ENCODE measurements at regions not wholly inside any gene's neighbourhood (a gene's known extent, or its start where the extent isn't known, plus 50 kb on each side); places are given as distances from the start of the nearest gene placed in this dataset.

DNA sequence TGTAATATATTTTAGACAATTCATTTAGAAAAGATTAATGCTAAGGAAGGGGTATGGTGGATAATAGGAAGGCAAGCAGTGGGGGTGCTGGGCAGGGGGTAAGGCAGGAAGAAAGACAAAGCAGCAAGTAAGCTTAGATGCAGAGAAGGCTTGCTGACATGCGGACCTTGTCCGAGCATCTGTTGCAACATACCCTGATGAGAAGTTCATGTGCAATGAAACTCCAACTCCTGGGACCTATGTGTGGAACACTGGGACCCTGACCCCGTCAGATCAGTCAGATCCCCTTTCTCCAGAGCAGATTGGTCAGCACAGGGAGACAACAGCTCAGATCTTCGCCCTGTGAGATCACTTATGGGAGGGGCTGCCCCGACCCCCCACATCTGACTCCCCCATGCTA, 71.3 kb upstream of the ZNF599 start:
- Histone ChIP-seq H3K27ac (ENCODE audit: insufficient read depth, low read length, poor library complexity, severe bottlenecking) (no peak overlapping the region), H3K9me3 (ENCODE audit: control insufficient read depth, low read length) (no peaks in the 10 kb centered on the region), H3K4me3 (ENCODE audit: insufficient read depth, low read depth, low read length, poor library complexity, severe bottlenecking) (no peak overlapping the region), H3K4me1 (ENCODE audit: control insufficient read depth, insufficient read depth, low read length, poor library complexity, severe bottlenecking) (no peaks in the 10 kb centered on the region), H3K36me3 (ENCODE audit: control insufficient read depth, insufficient read depth, low read length) (peaks cover 5% of the 10 kb centered on the region), H3K27me3 (replicated peaks; ENCODE audit: control insufficient read depth, insufficient read depth, low read length, poor library complexity, severe bottlenecking) (no peaks in the 10 kb centered on the region)
- DNase-seq: no peak

DNA sequence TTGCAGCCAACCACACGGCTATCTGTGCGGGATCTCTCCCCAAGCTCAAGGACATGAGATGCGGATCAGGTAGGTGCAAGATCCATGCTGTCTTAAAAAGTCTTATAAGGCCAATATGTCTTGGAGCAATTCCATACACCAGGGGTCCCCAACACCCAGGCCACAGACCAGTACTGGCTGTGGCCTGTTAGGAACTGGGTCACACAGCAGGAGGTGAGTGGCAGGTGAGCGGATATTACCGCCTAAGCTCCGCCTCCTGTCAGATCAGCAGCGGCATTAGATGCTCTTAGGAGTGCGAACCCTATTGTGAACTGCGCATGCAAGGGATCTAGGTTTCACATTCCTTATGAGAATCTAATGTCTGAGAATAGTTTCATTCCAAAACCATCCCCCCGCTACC, 68.8 kb upstream of the ZNF599 start:
- Histone ChIP-seq H3K36me3 (ENCODE audit: control insufficient read depth, insufficient read depth, low read length) (no peaks in the 10 kb centered on the region), H3K4me1 (ENCODE audit: control insufficient read depth, insufficient read depth, low read length, poor library complexity, severe bottlenecking) (no peaks in the 10 kb centered on the region), H3K27me3 (replicated peaks; ENCODE audit: control insufficient read depth, insufficient read depth, low read length, poor library complexity, severe bottlenecking) (no peaks in the 10 kb centered on the region), H3K4me3 (ENCODE audit: insufficient read depth, low read depth, low read length, poor library complexity, severe bottlenecking) (no peak overlapping the region), H3K9me3 (ENCODE audit: control insufficient read depth, low read length) (no peaks in the 10 kb centered on the region), H3K27ac (ENCODE audit: insufficient read depth, low read length, poor library complexity, severe bottlenecking) (no peak overlapping the region)
- DNase-seq: no peak

DNA sequence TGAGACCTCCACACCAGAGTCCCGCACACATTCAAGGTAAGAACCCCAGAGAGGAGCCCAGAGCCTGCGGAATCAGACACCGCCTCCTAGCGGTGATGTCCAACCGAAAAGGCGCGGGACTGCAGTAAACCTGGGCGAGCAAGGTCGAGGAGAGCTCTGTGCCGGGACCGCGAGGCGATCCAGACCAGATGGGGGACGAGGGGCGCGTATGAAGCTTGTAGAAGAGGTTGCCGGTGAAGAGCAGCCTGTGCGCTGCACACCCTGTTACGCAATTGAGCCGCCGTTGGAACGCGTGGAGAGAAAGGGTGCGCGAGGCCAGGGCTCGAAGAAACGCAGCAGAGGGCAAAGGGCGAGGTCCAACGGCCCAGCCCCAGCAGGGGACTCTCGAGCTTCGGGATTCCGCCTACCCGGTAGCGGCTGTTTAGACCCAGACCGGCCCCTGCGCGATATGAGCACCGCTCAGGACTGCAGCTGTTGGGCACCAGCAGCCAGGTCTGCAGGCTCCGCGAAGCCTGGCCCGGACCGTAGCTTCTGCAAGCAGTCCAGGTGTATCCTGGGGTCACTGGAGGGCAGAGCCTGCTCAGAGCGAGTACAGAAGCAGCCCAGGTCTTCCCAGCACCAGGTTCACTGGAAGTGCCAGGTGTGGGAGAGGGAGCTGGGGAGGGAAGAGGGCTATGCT, 65.9 kb upstream of the ZNF599 start:
- no peak overlapping the region for H3K4me3 ChIP-seq (ENCODE audit: insufficient read depth, low read depth, low read length, poor library complexity, severe bottlenecking)
- H3K9me3 ChIP-seq (ENCODE audit: control insufficient read depth, low read length): no peaks in the 10 kb centered on the region
- no peak overlapping the region for H3K27ac ChIP-seq (ENCODE audit: insufficient read depth, low read length, poor library complexity, severe bottlenecking)
- no peaks in the 10 kb centered on the region for H3K27me3 ChIP-seq (replicated peaks; ENCODE audit: control insufficient read depth, insufficient read depth, low read length, poor library complexity, severe bottlenecking)
- H3K36me3 ChIP-seq (ENCODE audit: control insufficient read depth, insufficient read depth, low read length): no peaks in the 10 kb centered on the region
- H3K4me1 ChIP-seq (ENCODE audit: control insufficient read depth, insufficient read depth, low read length, poor library complexity, severe bottlenecking): no peaks in the 10 kb centered on the region
- DNase-seq: no peak

DNA sequence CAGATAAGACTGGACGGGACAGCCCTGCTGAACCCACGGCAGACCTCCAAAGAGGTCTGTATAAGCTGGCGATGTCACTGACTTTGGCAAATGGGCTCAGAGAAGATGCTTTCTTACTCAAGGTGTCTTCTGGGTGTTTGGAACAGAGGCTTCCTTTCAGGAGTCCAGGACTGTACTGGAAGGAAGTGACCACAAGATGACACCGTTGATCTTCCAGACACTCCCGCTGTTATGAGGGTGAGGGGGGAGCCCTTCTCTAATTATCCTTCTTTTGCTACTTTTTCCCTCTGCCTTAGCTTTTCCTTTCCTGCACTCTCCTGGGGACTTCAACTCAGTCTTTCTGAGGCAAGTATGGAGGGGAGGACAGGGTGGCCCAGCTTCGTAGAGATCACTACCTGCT, 65.2 kb upstream of the ZNF599 start:
- H3K36me3 ChIP-seq (ENCODE audit: control insufficient read depth, insufficient read depth, low read length): no peaks in the 10 kb centered on the region
- H3K4me1 ChIP-seq (ENCODE audit: control insufficient read depth, insufficient read depth, low read length, poor library complexity, severe bottlenecking): no peaks in the 10 kb centered on the region
- no peak overlapping the region for H3K27ac ChIP-seq (ENCODE audit: insufficient read depth, low read length, poor library complexity, severe bottlenecking)
- no peaks in the 10 kb centered on the region for H3K9me3 ChIP-seq (ENCODE audit: control insufficient read depth, low read length)
- DNase-seq: no peak
- no peaks in the 10 kb centered on the region for H3K27me3 ChIP-seq (replicated peaks; ENCODE audit: control insufficient read depth, insufficient read depth, low read length, poor library complexity, severe bottlenecking)
- no peak overlapping the region for H3K4me3 ChIP-seq (ENCODE audit: insufficient read depth, low read depth, low read length, poor library complexity, severe bottlenecking)

- Histone ChIP-seq H3K4me1 (ENCODE audit: control insufficient read depth, insufficient read depth, low read length, poor library complexity, severe bottlenecking) (no peaks in the 10 kb centered on the region), H3K36me3 (ENCODE audit: control insufficient read depth, insufficient read depth, low read length) (no peaks in the 10 kb centered on the region), H3K4me3 (ENCODE audit: insufficient read depth, low read depth, low read length, poor library complexity, severe bottlenecking) (no peak overlapping the region), H3K9me3 (ENCODE audit: control insufficient read depth, low read length) (no peaks in the 10 kb centered on the region), H3K27ac (ENCODE audit: insufficient read depth, low read length, poor library complexity, severe bottlenecking) (no peak overlapping the region), H3K27me3 (replicated peaks; ENCODE audit: control insufficient read depth, insufficient read depth, low read length, poor library complexity, severe bottlenecking) (no peaks in the 10 kb centered on the region)
- no peak for DNase-seq
Observed at GRCh38 chr19:34837262-34837661, 64.2 kb upstream of the ZNF599 start.

DNA sequence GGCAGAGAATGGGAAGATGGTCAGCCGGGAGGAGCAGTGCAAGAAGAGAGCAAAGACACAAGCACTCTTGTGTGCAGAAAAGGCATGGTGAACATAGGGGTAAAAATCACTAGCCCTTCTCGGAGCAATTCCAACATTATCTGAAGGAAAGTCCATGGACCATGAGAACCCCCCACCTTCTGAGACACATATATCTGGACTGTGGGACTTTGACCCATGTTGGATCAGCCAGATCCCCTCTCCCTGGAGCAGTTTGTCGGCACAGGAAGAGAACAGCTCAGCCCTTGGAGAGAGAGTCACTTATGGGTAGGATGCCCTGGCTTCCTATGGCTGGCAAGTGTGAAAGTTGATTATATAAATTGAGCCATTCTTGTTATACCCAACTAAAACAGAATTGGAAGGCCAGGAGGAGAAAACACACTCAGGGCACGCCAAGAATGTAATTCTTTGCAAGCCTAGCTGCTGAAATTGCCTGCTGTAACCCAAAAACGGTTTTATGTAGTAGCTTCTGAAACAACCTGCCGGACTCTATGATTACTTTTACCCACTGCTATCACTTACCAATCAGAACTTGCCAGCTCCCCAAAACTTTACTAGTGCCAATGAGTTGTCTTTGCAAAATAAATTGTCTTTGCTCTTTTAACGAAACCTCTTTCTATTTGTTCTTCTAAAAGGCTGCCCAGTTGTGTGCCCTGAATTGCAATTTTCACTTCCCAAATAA, 62.8 kb upstream of the ZNF599 start:
- no peaks in the 10 kb centered on the region for H3K36me3 ChIP-seq (ENCODE audit: control insufficient read depth, insufficient read depth, low read length)
- no peaks in the 10 kb centered on the region for H3K4me1 ChIP-seq (ENCODE audit: control insufficient read depth, insufficient read depth, low read length, poor library complexity, severe bottlenecking)
- no peaks in the 10 kb centered on the region for H3K27me3 ChIP-seq (replicated peaks; ENCODE audit: control insufficient read depth, insufficient read depth, low read length, poor library complexity, severe bottlenecking)
- H3K9me3 ChIP-seq (ENCODE audit: control insufficient read depth, low read length): no peaks in the 10 kb centered on the region
- no peak for DNase-seq
- no peak overlapping the region for H3K4me3 ChIP-seq (ENCODE audit: insufficient read depth, low read depth, low read length, poor library complexity, severe bottlenecking)
- H3K27ac ChIP-seq (ENCODE audit: insufficient read depth, low read length, poor library complexity, severe bottlenecking): no peak overlapping the region

DNA sequence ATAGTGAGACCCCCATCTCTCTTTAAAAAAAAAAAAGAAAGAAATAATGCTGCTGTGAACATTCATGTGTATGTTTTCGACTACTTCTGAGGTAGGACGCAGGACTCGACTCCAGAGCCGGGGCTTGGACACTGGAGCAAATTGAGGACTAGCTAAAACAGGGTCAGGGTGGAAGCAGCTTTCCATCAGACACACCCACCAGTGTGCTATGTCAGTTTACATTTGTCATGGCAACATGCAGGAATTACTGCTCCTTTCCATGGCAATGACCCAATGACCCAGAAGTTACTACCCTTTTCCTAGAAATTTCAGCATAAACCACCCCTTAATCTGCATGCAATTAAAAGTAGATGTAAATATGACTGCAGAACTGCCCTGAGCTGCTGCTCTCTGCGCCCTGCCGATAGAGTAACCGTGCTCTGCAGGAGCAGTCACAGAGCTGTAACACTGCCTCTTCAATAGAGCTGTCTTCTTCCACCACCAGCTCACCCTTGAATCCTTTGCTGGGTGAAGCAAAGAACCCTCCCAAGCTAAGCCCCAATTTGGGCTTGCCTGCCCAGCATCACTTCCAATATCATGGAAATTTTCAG, 61.6 kb upstream of the ZNF599 start:
- H3K27me3 ChIP-seq (replicated peaks; ENCODE audit: control insufficient read depth, insufficient read depth, low read length, poor library complexity, severe bottlenecking): no peaks in the 10 kb centered on the region

DNA sequence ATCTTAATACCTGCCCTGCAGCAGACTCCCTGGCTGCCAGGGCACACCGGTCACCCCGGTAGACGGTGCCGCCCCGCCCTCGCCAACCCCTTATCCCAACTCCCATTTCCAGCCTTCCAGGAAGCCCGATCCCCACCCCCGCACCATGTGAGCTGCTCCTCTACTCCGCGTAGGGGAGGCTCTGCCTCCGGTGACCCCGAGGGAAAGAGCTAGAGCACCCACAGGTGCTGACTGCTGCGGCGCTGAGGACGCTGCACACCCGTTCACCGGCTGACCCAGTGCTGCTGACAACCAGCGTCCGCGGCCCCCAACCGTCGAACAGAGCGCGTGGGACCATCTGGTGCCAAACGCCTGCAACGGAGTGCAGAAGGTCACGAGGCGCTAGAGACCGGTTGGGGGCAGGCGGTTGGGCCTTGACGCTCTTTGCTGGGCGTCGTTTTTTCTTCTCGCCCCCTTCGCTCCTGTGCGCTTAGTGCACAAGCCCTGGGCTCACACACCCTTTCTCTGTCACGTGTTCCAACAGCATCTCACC, 59.6 kb upstream of the ZNF599 start:
- Histone ChIP-seq H3K27me3 (replicated peaks; ENCODE audit: control insufficient read depth, insufficient read depth, low read length, poor library complexity, severe bottlenecking) (no peaks in the 10 kb centered on the region), H3K4me1 (ENCODE audit: control insufficient read depth, insufficient read depth, low read length, poor library complexity, severe bottlenecking) (no peaks in the 10 kb centered on the region), H3K27ac (ENCODE audit: insufficient read depth, low read length, poor library complexity, severe bottlenecking) (no peak overlapping the region), H3K36me3 (ENCODE audit: control insufficient read depth, insufficient read depth, low read length) (no peaks in the 10 kb centered on the region), H3K4me3 (ENCODE audit: insufficient read depth, low read depth, low read length, poor library complexity, severe bottlenecking) (no peak overlapping the region), H3K9me3 (ENCODE audit: control insufficient read depth, low read length) (no peaks in the 10 kb centered on the region)
- DNase-seq: no peak

More for the DNA sequence above, 61.6 kb upstream of the ZNF599 start:
- no peak overlapping the region for H3K27ac ChIP-seq (ENCODE audit: insufficient read depth, low read length, poor library complexity, severe bottlenecking)
- no peaks in the 10 kb centered on the region for H3K4me1 ChIP-seq (ENCODE audit: control insufficient read depth, insufficient read depth, low read length, poor library complexity, severe bottlenecking)
- H3K4me3 ChIP-seq (ENCODE audit: insufficient read depth, low read depth, low read length, poor library complexity, severe bottlenecking): no peak overlapping the region
- no peak for DNase-seq
- no peaks in the 10 kb centered on the region for H3K9me3 ChIP-seq (ENCODE audit: control insufficient read depth, low read length)
- no peaks in the 10 kb centered on the region for H3K36me3 ChIP-seq (ENCODE audit: control insufficient read depth, insufficient read depth, low read length)

GRCh38 chr19:34831714-34832113, 58.7 kb upstream of the ZNF599 start:
- no peak for DNase-seq
- no peaks in the 10 kb centered on the region for H3K4me1 ChIP-seq (ENCODE audit: control insufficient read depth, insufficient read depth, low read length, poor library complexity, severe bottlenecking)
- H3K9me3 ChIP-seq (ENCODE audit: control insufficient read depth, low read length): no peaks in the 10 kb centered on the region
- no peaks in the 10 kb centered on the region for H3K36me3 ChIP-seq (ENCODE audit: control insufficient read depth, insufficient read depth, low read length)
- H3K4me3 ChIP-seq (ENCODE audit: insufficient read depth, low read depth, low read length, poor library complexity, severe bottlenecking): no peak overlapping the region
- no peaks in the 10 kb centered on the region for H3K27me3 ChIP-seq (replicated peaks; ENCODE audit: control insufficient read depth, insufficient read depth, low read length, poor library complexity, severe bottlenecking)
- H3K27ac ChIP-seq (ENCODE audit: insufficient read depth, low read length, poor library complexity, severe bottlenecking): no peak overlapping the region

- Histone ChIP-seq H3K27me3 (replicated peaks; ENCODE audit: control insufficient read depth, insufficient read depth, low read length, poor library complexity, severe bottlenecking) (no peaks in the 10 kb centered on the region), H3K36me3 (ENCODE audit: control insufficient read depth, insufficient read depth, low read length) (no peaks in the 10 kb centered on the region), H3K4me3 (ENCODE audit: insufficient read depth, low read depth, low read length, poor library complexity, severe bottlenecking) (no peak overlapping the region), H3K9me3 (ENCODE audit: control insufficient read depth, low read length) (no peaks in the 10 kb centered on the region), H3K27ac (ENCODE audit: insufficient read depth, low read length, poor library complexity, severe bottlenecking) (no peak overlapping the region), H3K4me1 (ENCODE audit: control insufficient read depth, insufficient read depth, low read length, poor library complexity, severe bottlenecking) (no peaks in the 10 kb centered on the region)
- DNase-seq: no peak
Observed at GRCh38 chr19:34828156-34828555, 55.1 kb upstream of the ZNF599 start.
